Activated CD4-positive, CD25-positive, alpha-beta regulatory T cell treated with anti-CD3 and anti-CD28 coated beads, Interleukin-2, amount 50 U/mL, for 24 hours (primary cell): ENCODE measurements at regions not wholly inside any gene's neighbourhood (a gene's known extent, or its start where the extent isn't known, plus 50 kb on each side); places are given as distances from the start of the nearest gene placed in this dataset.

ENCODE experiments used
- ATAC-seq, 2 donors: fragments of 150-1000 bp; cut with Tn5 transposase; one replicate each; pipeline ENCODE4 v1.10.0; 2021; ENCODE audit warnings: mild to moderate bottlenecking in 1 of 2, moderate library complexity in 1 of 2

- ATAC-seq: no peak
These were observed 195.7 kb downstream of the ZFP36L2 start for GRCh38 chr2:43030551-43031307.

GRCh38 chr2:43029186-43029585 lies 197.2 kb downstream of the ZFP36L2 start:
- ATAC-seq: no peak

- no peak for ATAC-seq
These were observed 198.2 kb downstream of the ZFP36L2 start for GRCh38 chr2:43028188-43028587.

- no peak for ATAC-seq
These were observed 199.1 kb downstream of the ZFP36L2 start for GRCh38 chr2:43027097-43027873.

GRCh38 chr2:43026426-43027096 lies 199.8 kb downstream of the ZFP36L2 start:
- ATAC-seq: no peak

GRCh38 chr2:43025709-43026295 lies 200.6 kb downstream of the ZFP36L2 start:
- ATAC-seq: no peak

GRCh38 chr2:43024515-43025011 lies 201.8 kb downstream of the ZFP36L2 start:
- no peak for ATAC-seq

- no peak for ATAC-seq
These were observed 202.5 kb downstream of the ZFP36L2 start for GRCh38 chr2:43023791-43024514.

GRCh38 chr2:43022896-43023295 lies 203.5 kb downstream of the ZFP36L2 start:
- ATAC-seq: no peak

- no peak for ATAC-seq
These were observed 204.5 kb downstream of the ZFP36L2 start for GRCh38 chr2:43021791-43022509.

GRCh38 chr2:43020990-43021669 lies 205.3 kb downstream of the ZFP36L2 start:
- ATAC-seq: no peak

GRCh38 chr2:43020296-43020695 lies 206.1 kb downstream of the ZFP36L2 start:
- ATAC-seq: no peak

- ATAC-seq: no peak
These were observed 206.7 kb downstream of the ZFP36L2 start for GRCh38 chr2:43019536-43020183.

GRCh38 chr2:43019025-43019367 lies 207.4 kb downstream of the ZFP36L2 start:
- no peak for ATAC-seq

GRCh38 chr2:43018179-43019024 lies 208.0 kb downstream of the ZFP36L2 start:
- no peak for ATAC-seq

- no peak for ATAC-seq
These were observed 212.5 kb downstream of the ZFP36L2 start for GRCh38 chr2:43013821-43014345.

GRCh38 chr2:43012966-43013365 lies 213.4 kb downstream of the ZFP36L2 start:
- ATAC-seq: no peak

GRCh38 chr2:43011158-43011491 lies 215.3 kb downstream of the ZFP36L2 start:
- ATAC-seq: no peak

- ATAC-seq: no peak
These were observed 215.8 kb downstream of the ZFP36L2 start for GRCh38 chr2:43010438-43011157.
